Gastrocnemius medialis (tissue), 4 donors: ENCODE measurements at regions not wholly inside any gene's neighbourhood (a gene's known extent, or its start where the extent isn't known, plus 50 kb on each side); places are given as distances from the start of the nearest gene placed in this dataset.
"Not testable (repeated sequence)": the region's sequence is repeated elsewhere in the genome, so short reads cannot be mapped to it uniquely, and the experiment has no call there.

Experiments used
- ATAC-seq, 2 donors: fragments of 150-250 bp; one replicate each; pipeline ENCODE4 v1.9.1; 2016
- DNase-seq, 2 donors: peaks; one replicate each; pipeline ENCODE4 v3.0.0-alpha.2; 2019
- H3K27ac ChIP-seq, 4 donors: fragments of 200-600 bp; sonication (generic); 1 replicate in 1 of 4; 2 replicates in 3 of 4; pipeline ENCODE4 v1.5.1; 2016 to 2018; ENCODE audit warnings: mild to moderate bottlenecking in 2 of 4, moderate library complexity in 1 of 4
- H3K27me3 ChIP-seq, 3 donors: fragments of 200-600 bp; sonication (generic) in 2 of 3; 1 replicate in 1 of 3; 2 replicates in 2 of 3; pipeline versions ENCODE4 v1.5.1 to v1.6.0; 2016 to 2019; ENCODE audit warnings: mild to moderate bottlenecking in 1 of 3, moderate library complexity in 1 of 3
- H3K36me3 ChIP-seq, 2 donors: fragments of 200-600 bp; sonication (generic) in 1 of 2; one replicate each; pipeline ENCODE4 v1.5.1; 2017 to 2018
- H3K4me1 ChIP-seq, 2 donors: fragments of 200-600 bp; sonication (generic) in 1 of 2; one replicate each; pipeline ENCODE4 v1.5.1; 2016 to 2017; ENCODE audit warnings: mild to moderate bottlenecking in 2 of 2
- H3K4me3 ChIP-seq, 4 donors: fragments of 200-600 bp; sonication (generic) in 3 of 4; 1 replicate in 1 of 4; 2 replicates in 3 of 4; pipeline ENCODE4 v1.5.1; 2016 to 2019; ENCODE audit warnings: mild to moderate bottlenecking in 2 of 4
- H3K9me3 ChIP-seq, 3 donors: fragments of 200-600 bp; sonication (generic) in 2 of 3; 1 replicate in 1 of 3; 2 replicates in 2 of 3; pipeline ENCODE4 v1.5.1; 2016 to 2019
- CTCF ChIP-seq, 5 experiments: fragments of 450-650 bp in 3 of 5; fragments of 200-600 bp in 2 of 5; sonication (generic) in 2 of 5; IDR thresholded peaks in 4 of 5; conservative IDR thresholded peaks in 1 of 5; 1 replicate in 4 of 5; 2 replicates in 1 of 5; pipeline ENCODE4 v1.5.1; 2016 to 2019; ENCODE audit warnings: antibody characterized with exemption in 5 of 5, mild to moderate bottlenecking in 3 of 5, moderate library complexity in 3 of 5
- POLR2A ChIP-seq, 2 donors: fragments of 450-650 bp; IDR thresholded peaks; one replicate each; pipeline ENCODE4 v1.6.1; 2017; ENCODE audit warnings: antibody characterized with exemption in 2 of 2, mild to moderate bottlenecking in 2 of 2, moderate library complexity in 2 of 2
- in situ Hi-C, 4 donors: fragments of 200-750 bp; cut with MboI; loops; one replicate each; pipeline versions ENCODE4 v1.15.0 to v1.8.0; 2017; ENCODE audit warnings: low sequenced_read_pairs in 4 of 4
- intact Hi-C: fragments of 100-400 bp; cut with DNase I; formaldehyde crosslinking; loops from one replicate; pipeline ENCODE4 v1.15.1; 2023; ENCODE audit warnings: low total_unique reads

GRCh38 chr11:57885298-57886050 is 123.9 kb downstream of the CTNND1 start:
- H3K4me1 ChIP-seq, result no peaks in the 10 kb centered on the region
- TF ChIP-seq CTCF (IDR thresholded peaks at IDR 0.05 in 4 of 5, conservative IDR thresholded peaks at IDR 0.05 in 1 of 5) (no peak), POLR2A (IDR thresholded peaks at IDR 0.05) (no peak)
- H3K36me3 ChIP-seq, result no peaks in the 10 kb centered on the region
- DNase-seq, result no peak
- H3K27ac ChIP-seq, result no peak overlapping the region
- intact Hi-C loops, result no loop called here
- in situ Hi-C loops, result no loop called here
- H3K9me3 ChIP-seq, result no peaks in the 10 kb centered on the region
- no peak for ATAC-seq
- H3K4me3 ChIP-seq, result no peak overlapping the region
- H3K27me3 ChIP-seq, result no peaks in the 10 kb centered on the region

GRCh38 chr11:57888386-57888785 is 126.8 kb downstream of the CTNND1 start:
- H3K27me3 ChIP-seq, result no peaks in the 10 kb centered on the region
- H3K27ac ChIP-seq, result no peak overlapping the region
- intact Hi-C loops (no loop called here), in situ Hi-C loops (no loop called here)
- H3K36me3 ChIP-seq, result no peaks in the 10 kb centered on the region
- TF ChIP-seq POLR2A (IDR thresholded peaks at IDR 0.05), result no peak
- no peak for TF ChIP-seq CTCF (IDR thresholded peaks at IDR 0.05 in 4 of 5, conservative IDR thresholded peaks at IDR 0.05 in 1 of 5)
- no peak overlapping the region for H3K4me3 ChIP-seq
- H3K4me1 ChIP-seq, result no peaks in the 10 kb centered on the region
- H3K9me3 ChIP-seq, result no peaks in the 10 kb centered on the region
- ATAC-seq, result no peak
- no peak for DNase-seq

GRCh38 chr11:57890521-57890920 is 128.9 kb downstream of the CTNND1 start:
- DNase-seq (no peak), ATAC-seq (no peak)
- H3K4me3 ChIP-seq, result no peak overlapping the region
- no peak overlapping the region for H3K27ac ChIP-seq
- no peak for TF ChIP-seq CTCF (IDR thresholded peaks at IDR 0.05 in 4 of 5, conservative IDR thresholded peaks at IDR 0.05 in 1 of 5)
- TF ChIP-seq POLR2A (IDR thresholded peaks at IDR 0.05), result no peak
- no peaks in the 10 kb centered on the region for H3K4me1 ChIP-seq
- in situ Hi-C loops, result no loop called here
- H3K36me3 ChIP-seq, result no peaks in the 10 kb centered on the region
- H3K27me3 ChIP-seq, result no peaks in the 10 kb centered on the region
- H3K9me3 ChIP-seq, result no peaks in the 10 kb centered on the region
- intact Hi-C loops, result no loop called here

GRCh38 chr11:57893200-57893599 is 130.5 kb upstream of the OR9Q1 start:
- DNase-seq, ATAC-seq, H3K9me3 ChIP-seq, intact Hi-C loops, H3K4me1 ChIP-seq, H3K27me3 ChIP-seq, H3K4me3 ChIP-seq, H3K27ac ChIP-seq, in situ Hi-C loops, H3K36me3 ChIP-seq: not testable (repeated sequence)

- DNase-seq (no peak), ATAC-seq (no peak)
- in situ Hi-C loops (no loop called here), intact Hi-C loops (no loop called here)
- no peaks in the 10 kb centered on the region for H3K9me3 ChIP-seq
- H3K4me1 ChIP-seq, result no peaks in the 10 kb centered on the region
- no peak overlapping the region for H3K27ac ChIP-seq
- H3K4me3 ChIP-seq, result no peak overlapping the region
- no peaks in the 10 kb centered on the region for H3K27me3 ChIP-seq
- no peaks in the 10 kb centered on the region for H3K36me3 ChIP-seq
- TF ChIP-seq CTCF (IDR thresholded peaks at IDR 0.05 in 4 of 5, conservative IDR thresholded peaks at IDR 0.05 in 1 of 5), result no peak
- TF ChIP-seq POLR2A (IDR thresholded peaks at IDR 0.05), result no peak
Observed at GRCh38 chr11:57896361-57897145, 127.1 kb upstream of the OR9Q1 start.
